ENCODE measurements at regions not wholly inside any gene's neighbourhood (a gene's known extent, or its start where the extent isn't known, plus 50 kb on each side); places are given as distances from the start of the nearest gene placed in this dataset.

DNA sequence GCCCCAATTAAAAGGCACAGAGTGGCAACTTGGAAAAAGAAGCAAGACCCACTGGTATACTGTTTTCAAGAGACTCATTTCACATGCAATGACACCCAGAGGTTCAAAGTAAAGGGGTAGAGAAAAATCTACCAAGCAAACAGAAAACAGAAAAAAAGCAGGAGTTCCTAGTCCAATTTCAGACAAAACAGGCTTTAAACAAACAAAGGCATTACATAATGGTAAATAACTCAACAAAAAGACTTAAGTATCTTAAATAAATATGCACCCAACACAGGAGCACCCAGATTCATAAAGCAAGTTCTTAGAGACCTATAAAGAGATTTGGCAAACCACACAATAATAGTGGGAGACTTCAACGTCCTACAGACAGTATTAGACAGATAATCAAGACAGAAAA lies 215.8 kb downstream of the SLCO4C1 start:
- H3K56ac ChIP-seq (ENCODE audit: insufficient read length, low read depth, low read length), result no peak overlapping the region
- no peak overlapping the region for H4K5ac ChIP-seq (ENCODE audit: insufficient read length, low read depth, low read length)
- no peak overlapping the region for H2BK12ac ChIP-seq (ENCODE audit: insufficient read length, low read depth, low read length)
- no peak overlapping the region for H2BK5ac ChIP-seq (ENCODE audit: insufficient read length, low read length)
- no peaks in the 10 kb centered on the region for H4K20me1 ChIP-seq (ENCODE audit: control insufficient read depth, insufficient read depth, insufficient read length)
- no CpG with 5 or more reads among the region's 1 CpG for WGBS (ENCODE audit: extremely low coverage, insufficient read length, low lambda C conversion rate)
- TF ChIP-seq, protein P1, sequence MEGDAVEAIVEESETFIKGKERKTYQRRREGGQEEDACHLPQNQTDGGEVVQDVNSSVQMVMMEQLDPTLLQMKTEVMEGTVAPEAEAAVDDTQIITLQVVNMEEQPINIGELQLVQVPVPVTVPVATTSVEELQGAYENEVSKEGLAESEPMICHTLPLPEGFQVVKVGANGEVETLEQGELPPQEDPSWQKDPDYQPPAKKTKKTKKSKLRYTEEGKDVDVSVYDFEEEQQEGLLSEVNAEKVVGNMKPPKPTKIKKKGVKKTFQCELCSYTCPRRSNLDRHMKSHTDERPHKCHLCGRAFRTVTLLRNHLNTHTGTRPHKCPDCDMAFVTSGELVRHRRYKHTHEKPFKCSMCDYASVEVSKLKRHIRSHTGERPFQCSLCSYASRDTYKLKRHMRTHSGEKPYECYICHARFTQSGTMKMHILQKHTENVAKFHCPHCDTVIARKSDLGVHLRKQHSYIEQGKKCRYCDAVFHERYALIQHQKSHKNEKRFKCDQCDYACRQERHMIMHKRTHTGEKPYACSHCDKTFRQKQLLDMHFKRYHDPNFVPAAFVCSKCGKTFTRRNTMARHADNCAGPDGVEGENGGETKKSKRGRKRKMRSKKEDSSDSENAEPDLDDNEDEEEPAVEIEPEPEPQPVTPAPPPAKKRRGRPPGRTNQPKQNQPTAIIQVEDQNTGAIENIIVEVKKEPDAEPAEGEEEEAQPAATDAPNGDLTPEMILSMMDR (conservative IDR thresholded peaks at IDR 0.05), result no peak
- no peak overlapping the region for H2BK20ac ChIP-seq (ENCODE audit: low read depth, low read length, poor library complexity, severe bottlenecking)
- no peak overlapping the region for H3K4ac ChIP-seq (ENCODE audit: low read depth, low read length)
- no peak overlapping the region for H3K9ac ChIP-seq (ENCODE audit: extremely low read depth, insufficient read length, low read length)
- H2AK5ac ChIP-seq (ENCODE audit: insufficient read length, low read length), result no peak overlapping the region
- no peak overlapping the region for H3K4me3 Mint-ChIP-seq
- H3K23me2 ChIP-seq (ENCODE audit: insufficient read length, low read depth, low read length, poor library complexity, severe bottlenecking), result no peaks in the 10 kb centered on the region
- no peak overlapping the region for H3K23ac ChIP-seq (ENCODE audit: insufficient read length, low read depth, low read length)
- no peaks in the 10 kb centered on the region for H3K27me3 ChIP-seq (ENCODE audit: insufficient read depth, low read length)
- DNase-seq, result no peak
- H3K9me3 Mint-ChIP-seq, result peaks cover 8 to 12% of the 10 kb centered on the region in 2 experiments; a peak in 4 of 5 replicates
- peaks cover 0 to 6% (median 0%) of the 10 kb centered on the region in 3 experiments; a peak in 2 of 7 replicates for H3K36me3 Mint-ChIP-seq (ENCODE audit: insufficient read depth in 1 of 3, low read depth in 3 of 3)
- no peak overlapping the region for H3K18ac ChIP-seq (ENCODE audit: insufficient read length, low read depth, low read length)
- no peak overlapping the region for H4K8ac ChIP-seq (replicated peaks; ENCODE audit: insufficient read length, low read depth, low read length)
- H2BK15ac ChIP-seq (ENCODE audit: low read depth, low read length), result no peak overlapping the region
- H2AFZ ChIP-seq (ENCODE audit: low read length), result no peak overlapping the region
- H3K79me1 ChIP-seq (ENCODE audit: insufficient read depth, low read depth, low read length, poor library complexity, severe bottlenecking), result no peaks in the 10 kb centered on the region
- H3K27ac Mint-ChIP-seq, result no peak overlapping the region
- no peaks in the 10 kb centered on the region for H3K79me2 ChIP-seq (ENCODE audit: insufficient read depth, low read length)
- H3K14ac ChIP-seq (ENCODE audit: insufficient read depth, low read length), result no peak overlapping the region
- no peaks in the 10 kb centered on the region for H3K27me3 Mint-ChIP-seq (ENCODE audit: low read depth)
- no peak overlapping the region for H3K4me2 ChIP-seq (ENCODE audit: insufficient read depth, insufficient read length, low read length)
- H3K9me3 ChIP-seq (ENCODE audit: control insufficient read depth, low read depth, low read length), result no peaks in the 10 kb centered on the region
- H4K91ac ChIP-seq (ENCODE audit: insufficient read length, low read depth, low read length), result no peak overlapping the region
- no peak overlapping the region for H3T11ph ChIP-seq (ENCODE audit: low read length)
- peaks cover 5 to 10% of the 10 kb centered on the region in 2 experiments for H3K4me1 Mint-ChIP-seq
- H3K27ac ChIP-seq (ENCODE audit: insufficient read length, low read depth, low read length), result no peak overlapping the region
- no peaks in the 10 kb centered on the region for H3K4me1 ChIP-seq (ENCODE audit: insufficient read depth, low read length)
- no peak overlapping the region for H2BK120ac ChIP-seq (ENCODE audit: low read depth, low read length, poor library complexity, severe bottlenecking)

Measured in H9 (cell line).